CD4-positive, alpha-beta T cell treated with Interleukin-21 for 1 hour (primary cell): ENCODE measurements at regions not wholly inside any gene's neighbourhood (a gene's known extent, or its start where the extent isn't known, plus 50 kb on each side); places are given as distances from the start of the nearest gene placed in this dataset.
A peak's percentile ranks its signal among the peaks of the same experiment; 100 is the strongest.

Source experiments
- DNase-seq: peaks from one replicate; pipeline ENCODE4 v3.0.0-alpha.2; 2020

DNA sequence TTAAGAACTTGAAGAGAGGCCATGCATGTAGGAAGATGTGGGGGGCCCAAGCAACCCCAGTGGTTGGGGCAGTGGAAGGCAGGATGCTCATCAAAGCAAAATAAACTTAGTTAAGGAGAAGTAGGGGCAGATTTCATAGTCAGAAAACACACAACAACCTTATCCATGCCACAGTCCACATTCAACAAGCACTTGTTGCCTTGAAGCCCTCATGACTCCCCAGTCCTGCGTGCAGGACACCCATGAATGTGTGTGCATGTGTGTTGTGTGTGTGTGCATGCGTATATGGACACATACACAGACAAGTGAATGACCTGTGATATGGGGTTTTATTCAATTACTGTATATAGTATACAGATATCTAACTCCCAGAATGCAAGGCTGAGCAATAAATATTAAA is 186.9 kb downstream of the PSMG1 start:
- no peak for DNase-seq

DNA sequence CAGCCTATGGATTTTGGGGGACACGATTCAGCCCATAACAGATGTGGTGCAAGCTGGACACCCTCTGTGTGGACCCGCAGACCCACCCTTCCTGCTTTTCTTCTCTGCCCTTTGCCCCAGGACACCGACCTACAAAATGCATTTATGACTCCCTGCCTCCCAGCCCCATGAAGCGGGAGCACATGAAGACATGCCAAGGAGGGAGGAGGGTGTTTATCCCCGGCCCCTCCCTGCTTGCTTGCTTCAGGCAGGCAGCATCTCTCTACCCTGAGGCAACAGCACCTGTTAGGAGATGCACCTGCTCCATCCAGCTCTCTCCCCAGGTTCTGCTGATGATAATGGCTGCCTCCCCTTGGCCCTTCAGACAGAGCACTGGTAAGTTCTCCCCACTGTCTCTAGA is 187.5 kb downstream of the PSMG1 start:
- DNase-seq, result no peak

DNA sequence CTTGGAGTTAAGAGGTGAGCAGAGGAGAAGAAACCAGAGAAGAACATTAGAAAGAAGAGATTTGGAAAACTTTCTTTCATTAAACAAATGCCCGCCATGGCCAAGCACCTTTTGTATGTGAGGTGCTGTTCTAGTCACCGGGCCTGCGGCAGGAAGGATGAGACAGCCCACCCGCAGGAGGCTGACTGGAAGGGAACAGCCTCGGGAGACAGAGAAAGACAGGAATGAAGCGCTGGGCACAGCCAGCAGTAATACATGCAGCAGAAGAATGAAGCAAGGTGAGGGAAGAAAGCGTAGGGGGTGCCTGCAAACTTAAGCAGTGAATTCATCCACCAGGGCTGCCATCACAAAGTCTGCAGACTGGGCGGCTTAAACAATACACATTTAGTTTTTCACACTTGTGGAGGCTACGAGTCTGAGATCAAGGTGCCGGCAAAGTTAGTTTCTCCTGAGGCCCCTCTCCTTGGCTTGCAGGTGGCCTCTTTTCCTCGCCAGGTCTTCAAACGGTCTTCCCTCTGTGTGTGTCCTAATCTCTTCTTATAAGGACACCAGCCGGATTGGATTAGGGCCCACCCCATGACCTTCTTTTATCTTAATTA is 188.1 kb downstream of the PSMG1 start:
- no peak for DNase-seq

DNA sequence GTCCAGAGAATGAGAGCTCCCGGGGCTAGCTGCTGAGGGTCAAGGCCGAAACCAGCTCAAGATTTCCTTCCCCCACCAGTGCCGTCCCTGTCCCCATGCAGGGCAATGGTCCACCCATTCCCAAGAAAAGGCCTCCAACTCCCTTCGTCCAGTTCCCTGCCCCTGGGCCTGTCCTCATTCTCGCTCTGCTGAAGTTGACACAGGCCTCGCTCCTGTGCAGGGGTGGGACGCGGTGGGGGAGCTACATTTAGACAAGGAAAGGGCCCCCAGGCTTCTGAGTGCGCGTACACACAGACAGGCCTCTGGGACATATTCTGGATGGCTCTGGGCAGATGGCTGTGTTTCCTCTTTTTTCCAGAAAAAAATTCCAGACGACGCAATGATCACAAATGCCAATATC is 188.3 kb downstream of the ETS2 start:
- no peak for DNase-seq

DNA sequence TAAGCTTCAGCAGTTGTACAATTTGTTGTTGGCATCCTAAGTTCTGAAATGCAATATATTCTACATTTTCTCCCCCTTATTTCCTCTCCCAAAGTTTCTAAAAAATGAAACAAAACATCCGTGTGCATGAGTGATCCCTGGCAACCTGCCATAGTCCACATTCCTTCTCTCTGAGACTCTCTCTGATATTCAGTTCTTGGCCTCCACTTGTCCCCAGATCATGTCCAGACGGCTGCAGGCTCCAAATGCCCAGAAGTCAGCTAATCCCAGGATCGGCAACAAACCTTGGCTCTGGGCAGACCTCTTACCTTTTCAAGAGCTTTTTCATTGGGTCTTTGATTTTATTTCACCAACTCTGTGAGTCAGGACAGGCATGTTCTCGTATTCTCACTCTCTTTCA is 187.8 kb downstream of the ETS2 start:
- DNase-seq, result no peak

DNA sequence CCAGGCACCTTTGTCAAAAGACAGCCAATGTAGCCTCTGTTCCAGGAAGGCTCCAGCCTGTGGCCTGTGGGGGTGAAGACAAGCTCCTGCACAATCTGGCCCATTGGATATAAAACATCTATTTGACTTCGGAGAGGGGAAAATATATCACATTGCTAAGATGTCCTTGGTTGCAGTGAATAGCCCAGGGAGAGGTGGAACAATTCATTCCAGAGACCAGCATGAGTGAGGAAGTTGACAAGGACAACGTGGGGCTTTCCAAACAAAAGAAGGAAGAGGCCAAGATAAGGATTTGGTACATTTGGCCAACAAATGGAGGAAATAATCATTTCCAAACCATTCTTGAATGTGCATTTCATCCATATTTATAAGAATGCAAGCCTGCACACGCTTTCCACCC is 187.0 kb downstream of the ETS2 start:
- DNase-seq, result no peak

DNA sequence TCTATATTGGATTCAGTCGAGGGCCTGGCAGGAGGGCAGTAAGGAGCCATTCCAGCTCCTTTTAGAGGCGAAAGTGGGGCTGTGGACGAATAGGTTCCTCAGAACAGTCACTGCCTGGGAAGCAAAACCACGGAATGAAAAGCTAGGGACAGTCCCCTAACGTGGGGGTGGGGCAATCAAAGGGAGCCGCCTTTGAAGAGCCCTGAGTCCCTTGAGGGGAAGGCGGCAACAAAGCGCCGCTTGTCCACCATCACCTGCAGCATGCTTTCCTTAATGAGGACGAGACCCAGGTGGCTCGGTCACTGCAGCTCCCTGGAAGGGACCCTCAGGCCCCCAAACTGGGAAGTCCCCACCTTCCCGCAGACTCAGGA is 184.7 kb downstream of the ETS2 start:
- no peak for DNase-seq

DNA sequence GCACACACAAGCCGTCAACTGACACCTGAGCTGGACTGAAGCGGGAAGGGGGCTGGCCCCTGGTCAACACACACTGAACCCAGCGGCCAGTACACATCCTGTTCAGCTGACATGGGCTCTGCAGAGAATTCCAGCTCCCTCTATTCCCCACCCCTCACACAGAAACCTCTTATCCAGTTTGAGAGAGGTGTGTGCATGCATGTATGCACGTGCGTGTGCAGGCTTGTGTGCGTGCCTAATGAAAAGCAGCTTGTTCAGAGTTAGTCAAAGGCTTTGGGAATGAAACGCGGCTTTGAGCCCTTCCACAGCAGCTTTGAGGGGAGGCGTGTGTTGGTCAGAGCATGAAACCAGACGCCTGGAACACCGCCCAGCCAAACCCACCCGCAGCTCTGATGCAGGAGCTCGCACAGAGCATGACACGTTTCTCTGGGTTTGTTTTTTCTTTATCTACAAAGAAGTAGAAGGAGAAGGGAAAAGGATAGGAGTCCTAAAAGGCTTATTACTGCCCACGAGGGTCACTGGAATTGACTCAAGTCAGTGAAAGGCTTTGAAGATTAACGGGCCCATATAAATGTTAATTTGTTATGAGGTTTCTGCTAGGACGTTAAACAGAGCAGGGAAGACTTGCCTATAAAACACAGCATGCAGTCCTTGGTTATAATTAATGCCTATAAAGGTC is 184.2 kb downstream of the ETS2 start:
- DNase-seq, result no peak

DNA sequence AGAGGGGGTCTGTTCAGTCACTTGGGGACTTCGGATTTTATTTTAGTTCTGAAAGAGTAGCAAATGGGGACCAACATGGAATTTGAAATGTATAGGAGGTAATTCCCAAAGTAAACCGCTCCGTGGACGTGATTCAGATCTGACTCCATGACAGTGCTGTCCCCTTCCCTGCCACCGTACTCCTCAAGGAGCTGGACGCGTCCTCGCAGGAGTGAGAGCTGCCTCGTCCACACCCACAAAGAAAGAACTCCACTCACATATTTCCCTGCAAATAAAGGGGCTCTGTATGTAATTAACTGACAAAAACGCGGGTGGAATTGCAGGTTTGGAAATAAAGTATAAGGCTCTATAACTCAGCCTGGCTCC is 183.6 kb downstream of the ETS2 start:
- DNase-seq, result no peak

DNA sequence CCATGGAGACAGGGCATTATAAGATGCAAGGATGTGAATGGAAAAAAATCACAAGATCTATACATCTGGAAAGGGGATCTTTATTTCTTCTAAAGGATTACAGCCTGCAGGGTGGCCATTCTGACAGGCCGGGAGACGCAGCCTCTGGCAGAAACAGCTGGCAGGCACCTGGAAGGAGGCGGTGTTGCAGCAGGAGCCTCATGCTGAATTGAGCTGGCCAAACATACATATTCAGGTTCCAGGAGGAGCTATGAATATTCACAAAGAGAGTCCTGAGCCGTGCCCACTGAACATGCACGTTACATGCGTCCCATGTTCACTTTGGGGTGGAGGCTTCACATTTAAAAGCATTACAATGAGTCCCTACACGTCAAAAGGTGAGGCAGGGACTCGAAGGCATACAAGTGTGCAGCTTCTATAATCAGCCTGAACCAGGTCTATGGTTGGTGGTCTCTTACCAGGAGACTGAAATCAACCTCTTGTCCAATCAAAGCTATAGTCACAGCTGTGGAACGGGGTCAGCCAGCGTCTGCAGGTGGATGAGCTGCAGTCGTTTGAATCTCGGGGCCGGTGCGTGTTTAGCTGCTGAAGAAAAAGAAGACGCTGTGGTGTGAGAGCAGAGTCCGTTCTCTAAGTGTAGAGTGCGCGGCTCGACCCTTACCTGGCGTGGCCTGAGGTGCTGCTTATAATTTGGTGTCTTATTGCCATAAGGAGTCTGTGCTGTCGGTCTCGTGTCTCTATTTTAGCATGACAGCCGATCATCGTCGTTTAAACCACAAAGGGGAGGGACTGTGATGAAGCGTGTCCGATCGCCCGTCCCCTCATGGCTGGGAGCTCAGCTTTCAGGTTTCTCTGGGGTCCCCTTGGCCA is 183.0 kb downstream of the ETS2 start:
- no peak for DNase-seq

DNA sequence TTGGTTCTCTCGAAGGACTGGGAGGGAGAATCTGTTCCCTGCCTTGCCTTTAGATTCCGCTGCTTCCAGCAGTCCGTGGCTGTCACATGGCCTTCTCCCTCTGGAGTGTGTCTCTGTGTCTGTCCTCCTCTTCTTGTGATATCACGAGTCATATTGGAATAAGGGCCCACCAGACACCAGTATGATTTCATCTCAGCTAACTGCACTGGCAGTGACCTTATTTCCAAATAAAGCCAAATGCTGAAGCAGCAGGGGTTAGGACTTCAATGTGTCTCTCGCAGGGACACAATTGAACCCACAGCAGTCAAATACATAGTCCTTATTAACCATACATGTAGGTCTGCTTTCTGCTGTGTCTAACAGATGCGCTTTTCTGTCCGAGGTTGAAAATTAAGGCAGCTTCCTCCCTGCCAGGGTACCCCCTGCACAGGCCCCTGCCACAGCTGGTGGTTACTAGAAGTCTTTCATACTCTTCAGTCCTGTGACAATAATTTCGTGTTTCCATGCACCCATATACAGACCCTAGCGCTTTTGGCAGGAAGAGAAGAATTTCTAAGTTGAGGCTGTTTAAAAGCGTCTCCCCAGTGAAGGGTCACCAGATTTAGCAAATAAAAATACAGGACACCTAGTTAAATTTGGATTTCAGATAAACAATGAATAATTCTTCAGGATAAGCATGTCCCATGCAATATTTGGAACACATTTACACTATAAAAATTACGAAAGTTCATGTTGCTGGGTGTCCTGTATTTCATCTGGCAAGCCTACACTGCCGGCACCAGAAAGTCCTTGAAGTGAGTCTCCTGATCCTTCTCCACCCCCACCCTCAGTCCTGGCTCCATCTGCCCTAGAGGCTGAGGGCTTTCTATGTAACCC is 182.1 kb downstream of the ETS2 start:
- no peak for DNase-seq

DNA sequence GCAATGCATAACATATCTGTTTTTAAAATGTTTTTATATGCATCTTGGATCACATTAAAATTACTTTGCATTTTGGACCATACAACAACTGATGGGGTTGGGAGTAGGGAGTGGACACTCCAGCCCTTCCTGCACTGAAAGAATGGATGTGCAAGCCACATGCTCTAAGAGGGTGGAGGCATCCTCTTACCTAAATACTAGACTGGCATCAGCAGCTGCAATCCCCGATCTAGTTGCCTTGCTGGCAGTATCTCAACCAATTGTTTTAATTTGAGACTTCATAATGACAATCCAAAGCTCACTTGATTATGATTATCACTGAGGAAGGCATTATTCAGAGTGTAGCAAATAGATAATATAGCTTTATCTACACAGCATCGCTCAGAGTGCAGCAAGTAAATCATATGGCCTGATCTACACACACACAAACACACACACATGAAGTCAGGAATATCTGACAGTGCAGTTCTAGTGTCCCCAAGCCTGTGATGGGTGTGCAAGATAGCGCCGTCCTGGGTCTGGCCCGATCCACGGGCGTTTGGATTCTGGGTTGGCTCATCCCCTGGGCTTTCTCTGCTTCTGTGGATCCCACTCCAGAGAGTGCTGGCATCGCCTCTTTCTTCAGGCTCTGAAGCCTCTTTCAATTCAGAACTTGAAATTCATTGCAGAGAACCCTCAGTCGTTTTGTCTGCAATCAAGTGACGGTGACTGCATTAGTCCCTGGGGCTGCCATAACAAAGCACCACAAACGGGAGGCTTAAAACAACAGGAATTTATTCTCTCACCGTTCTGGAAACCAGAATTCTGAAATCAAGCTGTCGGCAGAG is 181.3 kb downstream of the ETS2 start:
- DNase-seq, result no peak

DNA sequence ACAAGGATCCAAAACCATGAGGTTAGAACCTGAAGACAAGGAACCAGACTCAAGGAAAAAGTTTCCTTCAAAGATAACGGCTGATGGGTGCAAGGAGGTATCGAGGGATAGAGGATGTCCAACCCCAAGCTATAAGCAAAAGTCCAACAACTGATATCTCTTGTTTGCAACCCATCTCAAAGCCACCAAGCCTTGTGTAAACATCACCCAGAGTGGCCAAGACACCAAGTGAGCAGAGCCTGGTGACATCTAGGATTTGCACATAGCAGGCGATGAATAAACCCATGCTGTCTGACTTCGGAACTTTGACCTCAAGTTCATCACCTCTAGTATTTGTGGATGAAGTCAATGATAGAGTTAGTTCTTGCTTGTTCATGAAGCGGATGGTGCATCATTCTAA is 180.7 kb downstream of the ETS2 start:
- DNase-seq, result no peak

DNA sequence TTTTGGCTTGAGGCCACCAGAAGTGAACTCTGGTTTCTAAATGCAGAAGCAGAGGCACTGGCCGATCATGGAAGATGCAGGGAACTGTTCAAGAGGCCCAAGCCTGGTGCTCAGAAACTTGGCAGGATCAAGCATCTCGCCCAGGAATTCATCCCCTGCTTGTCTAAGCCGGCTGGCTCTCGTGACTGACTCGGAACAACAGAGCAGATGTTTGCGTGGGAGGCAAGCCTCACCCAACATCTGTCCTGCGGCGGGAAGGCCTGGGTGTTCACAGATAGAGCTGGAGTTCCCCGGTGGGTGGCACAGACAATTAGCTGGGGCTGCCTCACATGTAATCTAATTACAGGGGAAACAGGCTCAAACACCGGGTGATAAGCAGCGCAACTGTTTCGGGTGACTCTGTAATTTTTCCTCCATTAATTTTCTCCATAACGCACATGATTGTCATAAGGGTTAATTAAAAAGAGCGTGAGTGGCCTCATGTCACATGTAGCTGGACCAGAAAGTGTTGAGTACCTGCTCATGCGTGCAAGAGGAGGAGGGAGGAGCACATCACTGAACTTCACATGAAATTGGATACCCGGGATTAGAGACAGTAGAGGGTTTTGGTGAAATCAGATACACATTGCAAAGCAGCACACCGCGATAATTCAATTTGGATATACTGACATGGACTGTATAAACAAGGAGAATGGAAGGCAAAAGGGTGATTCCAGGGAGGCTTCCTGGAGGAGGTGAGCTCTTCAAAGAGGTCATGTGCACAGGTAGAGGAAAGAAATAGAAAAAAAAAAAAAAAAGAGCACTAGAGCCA is 180.0 kb downstream of the ETS2 start:
- peak; percentile 11 for DNase-seq

DNA sequence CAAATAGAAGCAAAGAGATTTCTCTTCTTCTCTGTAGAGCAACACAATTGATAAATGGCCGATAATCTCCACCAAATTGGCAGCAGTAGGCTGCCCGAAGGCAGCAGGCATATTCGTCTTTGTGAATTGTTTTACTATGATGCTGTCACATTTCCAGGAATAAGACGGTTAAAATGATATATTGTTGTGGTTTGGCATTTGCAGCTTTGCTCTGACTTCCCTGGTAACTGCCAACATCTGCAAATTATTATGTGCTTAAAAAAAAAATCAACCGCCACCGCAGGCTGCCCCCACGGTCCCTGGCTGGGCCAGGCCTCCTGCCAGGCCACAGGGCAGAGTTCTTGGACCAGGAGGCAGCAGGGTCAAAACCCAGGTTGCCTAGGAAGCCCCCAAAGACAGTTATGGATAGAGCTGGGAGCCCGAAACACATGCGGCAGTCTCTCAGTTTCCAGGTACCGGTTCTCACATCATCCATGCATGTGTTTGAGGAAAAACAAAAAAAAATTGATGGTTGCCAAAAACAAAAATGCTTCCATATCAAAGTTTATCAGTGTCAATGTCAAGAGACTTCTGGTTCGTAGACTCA is 179.3 kb downstream of the ETS2 start:
- DNase-seq, result no peak

DNA sequence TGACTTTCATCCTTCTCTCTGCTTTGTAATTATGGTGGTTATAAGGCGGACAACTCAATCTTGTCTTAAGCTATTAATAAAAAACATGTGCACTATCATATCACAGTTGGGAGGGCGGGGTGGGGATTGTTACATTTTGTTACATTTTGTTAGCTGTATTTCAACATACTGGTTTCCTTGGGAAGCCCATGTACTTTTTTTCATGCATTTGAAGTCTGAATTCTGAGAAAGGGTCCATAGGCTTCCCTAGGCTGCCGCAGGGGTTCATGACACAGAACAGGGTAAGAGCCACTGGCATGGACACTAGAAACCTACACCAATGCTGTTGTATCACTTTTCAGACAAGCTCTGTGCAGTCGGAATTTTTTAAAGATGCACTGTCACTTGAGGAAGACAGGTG is 178.8 kb downstream of the ETS2 start:
- DNase-seq, result no peak

DNA sequence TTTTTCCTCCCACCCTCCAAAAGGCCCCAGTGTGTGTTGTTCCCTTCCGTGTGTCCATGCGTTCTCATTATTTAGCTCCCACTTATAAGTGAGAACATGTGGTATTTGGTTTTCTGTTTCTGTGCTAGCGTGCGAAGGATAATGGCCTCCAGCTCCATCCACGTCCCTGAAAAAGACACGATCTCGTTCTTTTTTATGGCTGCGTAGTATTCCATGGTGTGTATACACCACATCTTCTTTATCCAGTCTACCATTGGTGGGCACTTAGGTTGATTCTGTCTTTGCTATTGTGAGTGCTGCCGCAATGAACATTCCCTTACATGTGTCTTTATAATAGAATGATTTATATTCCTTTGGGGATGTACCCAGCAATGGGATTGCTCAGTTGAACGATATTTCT is 177.8 kb downstream of the ETS2 start:
- no peak for DNase-seq

DNA sequence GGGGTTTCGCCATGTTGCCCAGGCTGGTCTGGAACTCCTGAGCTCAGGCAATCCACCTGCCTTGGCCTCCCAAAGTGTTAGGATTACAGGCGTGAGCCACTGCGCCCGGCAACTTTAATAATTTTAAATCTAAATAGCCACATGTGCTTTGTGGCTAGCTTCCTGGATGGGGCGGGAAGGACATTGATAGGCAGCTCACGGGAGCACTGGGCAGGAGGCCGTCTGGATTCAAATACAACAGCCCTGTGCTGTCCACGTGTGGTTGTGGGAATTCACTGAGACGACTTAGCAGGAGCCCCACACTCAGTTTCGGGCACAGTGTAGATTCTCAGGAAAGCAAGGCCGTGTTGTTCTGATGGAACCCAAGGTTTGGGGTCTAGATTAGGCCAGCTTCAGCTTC is 177.1 kb downstream of the ETS2 start:
- no peak for DNase-seq

DNA sequence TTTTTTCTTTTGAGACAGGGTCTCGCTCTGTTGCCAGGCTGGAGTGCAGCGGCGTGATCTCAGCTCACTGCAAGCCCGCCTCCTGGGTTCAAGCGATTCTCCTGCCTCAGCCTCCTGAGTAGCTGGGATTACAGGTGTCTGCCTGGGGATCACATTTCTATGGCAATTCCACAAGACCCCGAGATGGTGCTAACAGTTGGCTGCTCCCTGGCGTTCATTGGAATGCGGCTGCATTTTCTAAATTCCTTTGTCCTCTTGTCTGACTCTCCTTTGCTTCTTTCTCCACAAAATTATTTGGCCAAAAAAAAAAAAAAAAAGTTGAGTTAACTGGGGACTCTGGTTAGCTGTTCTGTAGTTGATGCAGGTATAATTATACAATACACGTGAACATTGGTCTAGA is 176.4 kb downstream of the ETS2 start:
- no peak for DNase-seq

DNA sequence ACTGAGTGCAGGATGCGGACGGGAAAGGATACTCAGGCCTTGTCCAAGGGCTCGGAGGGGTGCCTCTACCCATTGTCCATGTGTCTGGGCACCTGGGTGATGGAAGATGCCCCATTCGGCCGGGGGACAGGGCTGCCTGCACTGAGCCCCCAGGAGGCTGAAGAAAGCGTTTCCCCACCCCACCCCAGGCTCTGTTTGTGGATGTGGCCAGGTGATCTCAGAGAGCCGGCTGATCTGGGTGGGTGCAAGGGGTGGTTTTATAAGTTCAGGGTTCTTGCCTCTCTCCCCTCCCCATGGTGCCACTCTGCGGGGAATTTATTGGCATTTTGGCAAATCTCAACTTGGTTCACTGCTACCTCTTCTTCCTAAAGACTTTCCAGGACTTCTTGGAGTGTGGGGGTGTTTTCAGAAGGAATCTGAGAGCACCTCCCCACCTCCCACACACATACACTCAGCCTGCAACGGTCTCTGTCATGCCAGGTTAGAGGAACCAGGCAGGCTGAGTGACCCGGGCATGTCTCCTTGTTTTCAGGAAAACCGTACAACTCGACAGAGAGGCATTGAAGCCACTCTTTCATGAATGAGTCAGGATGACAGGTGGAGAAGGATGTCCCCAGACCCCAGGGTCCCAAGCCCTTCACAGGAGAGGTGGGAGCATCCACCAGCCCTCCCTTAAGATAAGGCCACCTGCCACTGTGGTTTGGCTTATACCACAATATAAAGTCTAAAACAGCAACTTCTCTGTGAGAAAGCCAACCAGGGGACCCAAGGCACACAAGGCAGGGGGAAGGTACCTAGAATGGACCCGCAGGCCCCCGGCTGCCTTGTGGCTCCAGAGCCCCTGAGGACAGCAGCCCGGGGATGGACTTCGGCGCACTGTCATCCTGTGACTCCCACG is 174.9 kb downstream of the ETS2 start:
- DNase-seq, result no peak
